ENCODE measurements at regions not wholly inside any gene's neighbourhood (a gene's known extent, or its start where the extent isn't known, plus 50 kb on each side); places are given as distances from the start of the nearest gene placed in this dataset.

DNA sequence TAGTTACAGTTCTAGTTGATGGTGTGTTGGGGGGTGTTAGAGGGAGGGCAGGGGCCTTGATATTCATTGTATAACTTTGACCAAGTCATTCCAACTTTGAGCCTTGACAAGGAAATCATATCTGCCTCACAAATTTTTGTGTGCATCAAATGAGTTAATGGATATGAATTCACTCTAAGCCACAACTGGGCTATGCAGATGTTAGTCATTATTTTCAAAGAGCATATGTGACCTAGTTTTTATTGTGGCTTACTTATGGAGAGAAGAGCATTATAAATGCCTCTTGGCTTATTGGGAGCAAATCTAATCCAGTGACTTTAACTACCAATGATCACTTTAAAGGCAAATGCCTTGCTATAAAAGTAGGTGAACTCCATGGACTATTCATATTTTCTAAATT, 250.2 kb downstream of the LPIN1 start:
- dilution Hi-C loops (cut with MboI; ENCODE audit: extremely low pct_ligation_motif_present, low sequenced_read_pairs) (no loop called here), intact Hi-C loops (cut with micrococcal nuclease) (loop anchor here (5.0 kb wide), 1 partner anchor 134 kb away; no protein-coding TSS in a partner anchor)
- no peaks in the 10 kb centered on the region for H3K36me3 ChIP-seq (ENCODE audit: control insufficient read depth in 2 of 2, extremely low read depth in 1 of 2, insufficient read depth in 2 of 2, low read length in 2 of 2)
- TF ChIP-seq POLR2A (IDR thresholded peaks at IDR 0.05; ENCODE audit: low read depth, low read length) (no peak), EZH2 (IDR thresholded peaks at IDR 0.05; ENCODE audit: borderline replicate concordance, low read depth, low read length, severe bottlenecking) (no peak), POLR2AphosphoS5 (IDR thresholded peaks at IDR 0.05; ENCODE audit: insufficient read depth, low read depth, low read length) (no peak), MAX (IDR thresholded peaks at IDR 0.05; ENCODE audit: insufficient read depth, insufficient read length) (no peak), CTCF (IDR thresholded peaks at IDR 0.05; ENCODE audit: extremely low read depth in 1 of 2, insufficient read depth in 1 of 2, low read depth in 1 of 2, low read length in 2 of 2) (no peak), FOS (IDR thresholded peaks at IDR 0.05; ENCODE audit: borderline replicate concordance, insufficient read depth, low read length) (no peak), GATA2 (IDR thresholded peaks at IDR 0.05; ENCODE audit: insufficient read depth, insufficient read length, low read depth, low read length) (no peak), JUN (IDR thresholded peaks at IDR 0.05; ENCODE audit: borderline replicate concordance, insufficient read depth, insufficient read length, low read depth) (no peak)
- H3K27ac ChIP-seq (ENCODE audit: insufficient read depth, low read depth, low read length): no peak overlapping the region
- no peak overlapping the region for H2AFZ ChIP-seq (ENCODE audit: low read depth, low read length)
- CTCF ChIA-PET: no interaction called here
- DNase-seq (ENCODE audit: low read depth, low spot score): no peak
- H3K9me3 ChIP-seq (replicated peaks; ENCODE audit: control insufficient read depth, insufficient read depth, low read length): no peaks in the 10 kb centered on the region
- H3K4me3 ChIP-seq (replicated peaks in 1 of 3; ENCODE audit: insufficient read depth in 1 of 3, low read depth in 1 of 3, low read length in 3 of 3): no peak overlapping the region
- H3K79me2 ChIP-seq (ENCODE audit: control insufficient read depth, insufficient read depth, low read length): no peaks in the 10 kb centered on the region
- POLR2A ChIA-PET: no interaction called here
- no TSS peak for BruUV-seq (replicated peaks)
- no peaks in the 10 kb centered on the region for H3K9me1 ChIP-seq (replicated peaks; ENCODE audit: control insufficient read depth, extremely low read depth, insufficient read depth, low read length)
- H3K9ac ChIP-seq (replicated peaks; ENCODE audit: extremely low read depth, insufficient read depth, low read length): no peak overlapping the region
- H3K27me3 ChIP-seq (ENCODE audit: control insufficient read depth in 2 of 2, insufficient read depth in 2 of 2, low read length in 2 of 2): no peaks in the 10 kb centered on the region
- H3K4me2 ChIP-seq (ENCODE audit: insufficient read depth, low read length): no peak overlapping the region
- no peak for FAIRE-seq
- no peaks in the 10 kb centered on the region for H4K20me1 ChIP-seq (replicated peaks; ENCODE audit: control insufficient read depth, extremely low read depth, insufficient read depth, low read length)
- peaks cover 12% of the 10 kb centered on the region for H3K4me1 ChIP-seq (ENCODE audit: control insufficient read depth, extremely low read depth, insufficient read depth, low read length)

Data from endothelial cell of umbilical vein (primary cell).